Epithelial cell of proximal tubule (primary cell): ENCODE measurements at regions not wholly inside any gene's neighbourhood (a gene's known extent, or its start where the extent isn't known, plus 50 kb on each side); places are given as distances from the start of the nearest gene placed in this dataset.

ENCODE experiments used
- DNase-seq: peaks from one replicate; pipeline ENCODE4 v3.0.0-alpha.2; 2011; ENCODE audit warnings: low read depth
- H3K4me3 ChIP-seq: 2 replicates; pipeline ENCODE4 v1.5.1; 2011; ENCODE audit warnings: low read depth, mild to moderate bottlenecking, low read length
- TF ChIP-seq, protein P1 (sequence below): conservative IDR thresholded peaks from 2 replicates; pipeline ENCODE4 v1.5.1; 2012; ENCODE audit warnings: low read depth, mild to moderate bottlenecking, low read length

DNA sequence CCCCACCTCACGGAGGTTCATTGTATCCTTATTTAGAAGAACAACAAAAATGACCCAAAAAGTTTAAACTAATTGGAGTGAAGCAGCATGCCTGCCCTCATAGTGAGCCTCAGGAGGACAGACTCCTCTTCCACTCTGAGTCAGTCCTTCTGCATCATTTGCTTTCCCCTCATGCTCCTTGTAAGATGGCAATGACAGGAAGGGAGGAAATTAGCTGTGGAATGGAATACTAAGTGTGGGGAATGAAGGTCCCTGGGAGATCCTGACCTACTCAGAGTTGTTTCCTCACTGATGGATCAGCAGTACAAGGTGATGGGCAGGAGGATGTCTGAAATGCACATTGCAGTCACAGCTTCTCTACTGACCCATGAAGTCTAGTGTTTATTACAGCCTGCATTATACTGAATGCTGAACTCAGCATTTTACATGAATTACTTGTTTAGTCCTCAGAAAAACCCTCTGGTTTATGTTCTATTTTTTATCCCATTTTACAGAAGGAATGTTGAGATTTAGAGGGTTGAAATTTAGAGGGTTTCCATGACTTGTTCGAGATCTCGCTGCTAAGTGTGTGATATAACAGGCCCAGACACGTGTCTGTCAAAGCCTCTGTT is 212.0 kb upstream of the PCSK2 start:
- no peak for DNase-seq
- no peak overlapping the region for H3K4me3 ChIP-seq
- TF ChIP-seq, protein P1, sequence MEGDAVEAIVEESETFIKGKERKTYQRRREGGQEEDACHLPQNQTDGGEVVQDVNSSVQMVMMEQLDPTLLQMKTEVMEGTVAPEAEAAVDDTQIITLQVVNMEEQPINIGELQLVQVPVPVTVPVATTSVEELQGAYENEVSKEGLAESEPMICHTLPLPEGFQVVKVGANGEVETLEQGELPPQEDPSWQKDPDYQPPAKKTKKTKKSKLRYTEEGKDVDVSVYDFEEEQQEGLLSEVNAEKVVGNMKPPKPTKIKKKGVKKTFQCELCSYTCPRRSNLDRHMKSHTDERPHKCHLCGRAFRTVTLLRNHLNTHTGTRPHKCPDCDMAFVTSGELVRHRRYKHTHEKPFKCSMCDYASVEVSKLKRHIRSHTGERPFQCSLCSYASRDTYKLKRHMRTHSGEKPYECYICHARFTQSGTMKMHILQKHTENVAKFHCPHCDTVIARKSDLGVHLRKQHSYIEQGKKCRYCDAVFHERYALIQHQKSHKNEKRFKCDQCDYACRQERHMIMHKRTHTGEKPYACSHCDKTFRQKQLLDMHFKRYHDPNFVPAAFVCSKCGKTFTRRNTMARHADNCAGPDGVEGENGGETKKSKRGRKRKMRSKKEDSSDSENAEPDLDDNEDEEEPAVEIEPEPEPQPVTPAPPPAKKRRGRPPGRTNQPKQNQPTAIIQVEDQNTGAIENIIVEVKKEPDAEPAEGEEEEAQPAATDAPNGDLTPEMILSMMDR = no peak

DNA sequence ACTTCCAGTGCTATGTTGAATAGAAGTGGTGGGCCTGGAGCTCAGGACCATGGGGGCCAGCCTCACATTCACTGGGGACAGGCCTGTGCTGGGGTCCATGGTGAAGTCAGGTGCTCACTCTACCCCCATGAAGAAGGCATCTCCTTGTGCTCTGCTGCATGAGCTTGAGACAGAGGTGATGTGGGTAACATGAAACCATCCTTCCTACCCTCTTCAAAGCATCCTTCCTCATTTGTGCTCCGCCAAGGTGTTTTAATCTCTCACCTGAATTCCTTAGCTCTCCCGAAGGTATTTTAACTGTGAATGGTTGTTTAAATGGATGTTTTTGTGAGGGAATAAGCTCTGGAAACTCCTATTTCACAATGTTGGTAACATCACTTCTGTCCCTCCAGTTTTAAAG is 209.6 kb upstream of the PCSK2 start:
- no peak overlapping the region for H3K4me3 ChIP-seq
- TF ChIP-seq, protein P1 = no peak
- DNase-seq = no peak

DNA sequence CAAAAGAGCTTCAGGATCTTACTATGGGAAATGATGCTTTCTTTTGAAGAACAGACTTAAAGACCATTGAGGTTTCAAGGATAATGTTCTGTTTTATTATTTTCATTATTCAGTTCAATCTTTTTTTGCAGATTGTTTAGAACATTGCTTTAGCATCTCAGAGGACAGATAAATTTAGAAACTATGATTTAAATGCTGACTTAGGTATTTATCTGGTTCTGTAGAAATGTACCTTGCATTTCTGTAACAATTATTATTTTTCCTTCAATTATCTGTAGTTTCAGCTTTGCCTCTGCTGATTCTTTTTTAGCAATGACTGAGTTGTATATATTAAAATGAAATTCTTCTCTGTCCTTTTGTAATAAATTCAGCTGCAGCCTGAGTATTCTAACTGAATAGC is 205.4 kb upstream of the PCSK2 start:
- TF ChIP-seq, protein P1 = no peak
- no peak for DNase-seq
- no peak overlapping the region for H3K4me3 ChIP-seq

DNA sequence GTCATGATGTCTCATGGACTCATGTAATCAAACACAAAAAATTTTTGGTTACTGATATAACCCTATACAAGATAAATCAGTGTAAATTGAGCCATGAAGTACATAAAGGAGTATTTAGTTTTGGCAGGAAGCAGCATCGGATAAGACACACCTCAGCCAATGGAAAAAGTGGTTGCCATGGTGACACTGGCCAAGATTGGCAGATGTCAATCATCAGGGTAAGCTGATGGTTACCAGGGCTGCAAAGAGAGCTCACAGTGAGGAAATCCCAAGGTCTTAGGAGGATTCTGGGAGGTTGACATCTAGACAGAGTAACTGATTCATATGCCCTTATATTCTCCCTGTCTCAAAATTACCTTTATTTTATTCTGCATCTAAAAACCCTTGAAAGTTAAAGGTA is 203.8 kb upstream of the PCSK2 start:
- no peak for DNase-seq
- no peak overlapping the region for H3K4me3 ChIP-seq
- TF ChIP-seq, protein P1 = no peak

DNA sequence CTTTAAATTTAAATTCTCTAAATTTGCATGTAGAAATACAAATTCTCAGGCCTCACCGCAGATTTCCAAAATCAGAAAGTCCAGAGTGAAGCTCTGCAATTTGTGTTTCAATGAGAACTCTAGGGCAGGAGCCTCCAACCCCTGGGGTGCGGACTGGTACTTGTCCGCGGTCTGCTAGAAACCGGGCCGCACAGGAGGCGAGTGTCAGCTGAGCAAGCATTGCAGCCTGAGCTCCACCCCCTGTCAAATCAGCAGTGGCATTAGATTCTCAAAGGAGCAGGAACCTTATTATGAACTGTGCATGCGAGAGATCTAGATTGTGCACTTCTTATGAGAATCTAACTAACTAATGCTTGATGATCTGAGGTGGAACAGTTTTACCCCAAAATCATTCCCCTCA is 203.0 kb upstream of the PCSK2 start:
- DNase-seq = no peak
- TF ChIP-seq, protein P1 = no peak
- no peak overlapping the region for H3K4me3 ChIP-seq

DNA sequence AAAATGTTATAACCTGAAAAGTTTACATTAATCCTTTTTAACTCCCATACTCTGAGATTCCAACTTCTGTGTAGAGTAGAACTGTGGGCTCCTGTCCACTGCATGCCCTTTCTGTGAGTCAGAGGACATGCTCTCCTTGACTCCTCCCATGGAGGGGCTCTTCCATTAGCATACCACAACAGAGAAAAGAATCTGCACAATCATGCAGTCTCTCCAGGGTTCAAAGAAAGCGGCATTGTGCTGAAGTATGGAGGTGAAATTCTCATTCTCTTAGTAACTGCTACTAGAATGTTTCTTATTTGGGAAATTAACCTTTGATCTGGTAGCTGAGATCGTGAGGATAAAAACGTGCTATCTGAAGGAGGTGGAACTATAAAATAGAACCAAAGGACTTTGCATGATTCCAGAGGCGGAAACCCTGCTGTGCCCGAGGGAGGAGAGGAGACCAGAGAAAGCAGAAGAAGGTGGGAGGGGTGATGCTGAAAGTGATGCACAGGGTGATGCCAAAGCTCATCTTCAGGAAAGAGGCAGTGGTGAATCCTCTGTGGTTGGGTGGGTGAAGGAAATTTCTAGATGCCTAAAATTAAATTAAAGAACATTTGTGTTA is 202.2 kb upstream of the PCSK2 start:
- no peak for DNase-seq
- no peak overlapping the region for H3K4me3 ChIP-seq
- TF ChIP-seq, protein P1 = no peak

DNA sequence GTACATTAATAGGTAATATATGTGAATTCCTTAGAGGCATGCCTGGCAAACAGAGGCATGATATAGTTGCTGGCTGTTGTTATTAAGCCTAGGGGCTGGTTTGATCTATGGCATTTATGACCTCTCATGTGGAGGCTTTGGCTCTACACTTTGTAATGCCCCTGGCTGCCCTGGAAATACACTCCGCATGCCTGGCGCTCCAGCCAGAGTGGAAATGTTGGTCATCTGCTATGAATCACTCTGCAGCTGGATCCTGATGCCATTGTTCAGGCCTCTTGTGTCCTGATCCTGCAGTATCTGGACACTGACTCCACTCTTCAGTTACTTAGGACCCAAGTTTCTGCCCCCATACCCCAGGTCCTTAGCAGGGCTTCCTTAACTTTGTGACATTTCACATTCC is 200.5 kb upstream of the PCSK2 start:
- no peak for DNase-seq
- no peak overlapping the region for H3K4me3 ChIP-seq
- TF ChIP-seq, protein P1 = no peak
